MM.1S (cell line): ENCODE measurements at regions not wholly inside any gene's neighbourhood (a gene's known extent, or its start where the extent isn't known, plus 50 kb on each side); places are given as distances from the start of the nearest gene placed in this dataset.

ENCODE experiments used
- DNase-seq: peaks from one replicate; pipeline ENCODE4 v3.0.0-alpha.2; 2015
- H2AFZ ChIP-seq: fragments of 300-600 bp; sonication (generic); 2 replicates; pipeline ENCODE4 v1.6.0; 2016; ENCODE audit warnings: antibody characterized with exemption, low read length
- H3F3A ChIP-seq: fragments of 300-600 bp; sonication (generic); 2 replicates; pipeline ENCODE4 v1.6.1; 2016; ENCODE audit warnings: mild to moderate bottlenecking, antibody characterized with exemption, low read length, moderate library complexity, mixed read lengths; ENCODE audit not compliant: insufficient read depth
- H3K27ac ChIP-seq: fragments of 300-600 bp; sonication (generic); 2 replicates; pipeline ENCODE4 v1.5.1; 2016; ENCODE audit warnings: mild to moderate bottlenecking, low read length
- H3K27me3 ChIP-seq: fragments of 300-600 bp; sonication (generic); replicated peaks from 2 replicates; pipeline ENCODE4 v1.6.0; 2016; ENCODE audit warnings: low read length; ENCODE audit not compliant: insufficient read depth
- H3K36me3 ChIP-seq: fragments of 300-600 bp; sonication (generic); replicated peaks from 2 replicates; pipeline ENCODE4 v1.6.1; 2016; ENCODE audit warnings: mild to moderate bottlenecking, low read length, mixed read lengths; ENCODE audit not compliant: insufficient read depth
- H3K4me1 ChIP-seq: fragments of 300-600 bp; sonication (generic); 2 replicates; pipeline ENCODE4 v1.6.1; 2016; ENCODE audit warnings: low read length, mixed read lengths
- H3K4me2 ChIP-seq: fragments of 300-600 bp; sonication (generic); 2 replicates; pipeline ENCODE4 v1.6.0; 2016; ENCODE audit warnings: low read depth, low read length
- H3K4me3 ChIP-seq: fragments of 300-600 bp; sonication (generic); 2 replicates; pipeline ENCODE4 v1.5.1; 2016; ENCODE audit warnings: low read length, mixed read lengths
- H3K79me2 ChIP-seq: fragments of 300-600 bp; sonication (generic); 2 replicates; pipeline ENCODE4 v1.6.1; 2016; ENCODE audit warnings: mixed run types, low read length, mixed read lengths
- H3K9ac ChIP-seq: fragments of 300-600 bp; sonication (generic); 2 replicates; pipeline ENCODE4 v1.6.1; 2016; ENCODE audit warnings: low read length, mixed read lengths
- H3K9me2 ChIP-seq: fragments of 300-600 bp; sonication (generic); replicated peaks from 2 replicates; pipeline ENCODE4 v1.6.1; 2016; ENCODE audit warnings: mild to moderate bottlenecking, low read length, mixed read lengths; ENCODE audit not compliant: insufficient read depth
- H3K9me3 ChIP-seq: fragments of 300-600 bp; sonication (generic); replicated peaks from 2 replicates; pipeline ENCODE4 v1.6.1; 2016; ENCODE audit warnings: mild to moderate bottlenecking, low read length, mixed read lengths; ENCODE audit not compliant: insufficient read depth
- H4K20me1 ChIP-seq: fragments of 300-600 bp; sonication (generic); 2 replicates; pipeline ENCODE4 v1.6.1; 2016; ENCODE audit warnings: mild to moderate bottlenecking, low read length, moderate library complexity, mixed read lengths; ENCODE audit not compliant: insufficient read depth
- CTCF ChIP-seq: fragments of 300-600 bp; sonication (generic); IDR thresholded peaks from 2 replicates; pipeline ENCODE4 v1.5.1; 2016; ENCODE audit warnings: antibody characterized with exemption, low read length, mixed read lengths
- EZH2 ChIP-seq: fragments of 300-600 bp; sonication (generic); optimal IDR thresholded peaks from 2 replicates; pipeline ENCODE3; 2017; ENCODE audit warnings: low read depth, mild to moderate bottlenecking, antibody characterized with exemption, low read length, mixed read lengths
- EZH2phosphoT487 ChIP-seq: fragments of 300-600 bp; sonication (generic); IDR thresholded peaks from 2 replicates; pipeline ENCODE4 v1.6.1; 2018; ENCODE audit warnings: antibody characterized with exemption, low read length

- H3K4me3 ChIP-seq, result no peak overlapping the region
- no peaks in the 10 kb centered on the region for H3K9me2 ChIP-seq
- no peak overlapping the region for H3K27ac ChIP-seq
- no peak overlapping the region for H3K9ac ChIP-seq
- H3K36me3 ChIP-seq, result no peaks in the 10 kb centered on the region
- H3K4me2 ChIP-seq, result no peak overlapping the region
- no peak for DNase-seq
- no peaks in the 10 kb centered on the region for H4K20me1 ChIP-seq
- H3K9me3 ChIP-seq, result no peaks in the 10 kb centered on the region
- H3F3A ChIP-seq, result no peaks in the 10 kb centered on the region
- H3K79me2 ChIP-seq, result no peaks in the 10 kb centered on the region
- H3K4me1 ChIP-seq, result no peaks in the 10 kb centered on the region
- TF ChIP-seq CTCF, result no peak
- no peak for TF ChIP-seq EZH2phosphoT487
- TF ChIP-seq EZH2, result no peak
- no peak overlapping the region for H2AFZ ChIP-seq
- no peaks in the 10 kb centered on the region for H3K27me3 ChIP-seq
These were observed 182.5 kb downstream of the IRX5 start for GRCh38 chr16:55113210-55113609.

GRCh38 chr16:55115506-55115905, 184.8 kb downstream of the IRX5 start:
- Histone ChIP-seq H3K4me3 (no peak overlapping the region), H3F3A (no peaks in the 10 kb centered on the region), H3K9me3 (no peaks in the 10 kb centered on the region), H3K36me3 (no peaks in the 10 kb centered on the region), H3K79me2 (no peaks in the 10 kb centered on the region), H4K20me1 (no peaks in the 10 kb centered on the region), H3K9me2 (no peaks in the 10 kb centered on the region), H3K27me3 (no peaks in the 10 kb centered on the region), H3K4me1 (no peaks in the 10 kb centered on the region), H3K27ac (no peak overlapping the region), H3K4me2 (no peak overlapping the region), H2AFZ (no peak overlapping the region), H3K9ac (no peak overlapping the region)
- no peak for DNase-seq
- TF ChIP-seq CTCF (no peak), EZH2 (no peak), EZH2phosphoT487 (no peak)

GRCh38 chr16:55116165-55116920, 185.7 kb downstream of the IRX5 start:
- no peak overlapping the region for H3K9ac ChIP-seq
- H3K4me3 ChIP-seq, result no peak overlapping the region
- H2AFZ ChIP-seq, result no peak overlapping the region
- H4K20me1 ChIP-seq, result no peaks in the 10 kb centered on the region
- H3K36me3 ChIP-seq, result no peaks in the 10 kb centered on the region
- no peak for TF ChIP-seq EZH2
- TF ChIP-seq EZH2phosphoT487, result no peak
- no peak for TF ChIP-seq CTCF
- no peak overlapping the region for H3K4me2 ChIP-seq
- no peaks in the 10 kb centered on the region for H3K4me1 ChIP-seq
- H3K9me3 ChIP-seq, result no peaks in the 10 kb centered on the region
- H3K27me3 ChIP-seq, result no peaks in the 10 kb centered on the region
- no peaks in the 10 kb centered on the region for H3F3A ChIP-seq
- H3K9me2 ChIP-seq, result no peaks in the 10 kb centered on the region
- DNase-seq, result no peak
- no peaks in the 10 kb centered on the region for H3K79me2 ChIP-seq
- H3K27ac ChIP-seq, result no peak overlapping the region
